Prostate gland (tissue), 2 donors: ENCODE measurements at regions not wholly inside any gene's neighbourhood (a gene's known extent, or its start where the extent isn't known, plus 50 kb on each side); places are given as distances from the start of the nearest gene placed in this dataset.

Experiments
- CTCF ChIP-seq, 4 experiments: fragments of 200-600 bp in 2 of 4; fragments of 450-650 bp in 2 of 4; sonication (generic) in 2 of 4; IDR thresholded peaks; 1 replicate in 3 of 4; 2 replicates in 1 of 4; pipeline ENCODE4 v1.5.1; 2016 to 2019; ENCODE audit warnings: antibody characterized with exemption in 4 of 4, mild to moderate bottlenecking in 2 of 4, moderate library complexity in 2 of 4
- POLR2A ChIP-seq: fragments of 450-650 bp; IDR thresholded peaks from one replicate; pipeline ENCODE4 v1.6.1; 2016; ENCODE audit warnings: antibody characterized with exemption, mild to moderate bottlenecking

- TF ChIP-seq POLR2A = no peak
- no peak for TF ChIP-seq CTCF (IDR thresholded peaks at IDR 0.05)
Observed at GRCh38 chr15:98402486-98402885, 245.9 kb upstream of the IGF1R start.
